Activated CD8-positive, alpha-beta memory T cell treated with anti-CD3 and anti-CD28 coated beads for 36 hours (primary cell): ENCODE measurements at regions not wholly inside any gene's neighbourhood (a gene's known extent, or its start where the extent isn't known, plus 50 kb on each side); places are given as distances from the start of the nearest gene placed in this dataset.

Experiments used
- CTCF ChIA-PET: fragments of 350-600 bp; sonication (Branson Sonifier 250); formaldehyde crosslinking; loops from one replicate; lab custom pipeline; 2021; ENCODE audit warnings: antibody characterized with exemption; lab: Charles Lee
- POLR2A ChIA-PET: fragments of 350-600 bp; sonication (Branson Sonifier 250); formaldehyde crosslinking; loops from one replicate; lab custom pipeline; 2021; ENCODE audit warnings: antibody characterized with exemption; lab: Charles Lee

DNA sequence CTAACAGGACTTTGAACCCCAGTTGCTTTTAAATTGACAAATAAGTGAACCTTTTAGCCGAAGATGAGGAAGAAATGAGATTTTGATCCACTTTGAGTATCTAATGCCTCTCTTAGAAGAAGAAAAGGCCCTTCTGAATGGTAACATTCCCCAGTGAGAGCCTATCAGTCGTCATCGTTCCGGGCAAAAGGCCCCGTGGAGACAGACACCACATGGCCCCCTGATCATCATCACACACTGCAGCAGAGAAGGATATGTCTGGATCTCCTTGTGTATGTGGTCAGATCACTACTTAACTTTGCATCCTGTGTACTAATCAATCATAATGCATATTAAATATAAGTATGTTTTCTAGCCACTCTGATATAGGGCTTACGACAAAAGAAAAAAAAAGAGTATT is 87.3 kb upstream of the SMYD2 start:
- CTCF ChIA-PET, result no interaction called here
- POLR2A ChIA-PET, result no interaction called here

DNA sequence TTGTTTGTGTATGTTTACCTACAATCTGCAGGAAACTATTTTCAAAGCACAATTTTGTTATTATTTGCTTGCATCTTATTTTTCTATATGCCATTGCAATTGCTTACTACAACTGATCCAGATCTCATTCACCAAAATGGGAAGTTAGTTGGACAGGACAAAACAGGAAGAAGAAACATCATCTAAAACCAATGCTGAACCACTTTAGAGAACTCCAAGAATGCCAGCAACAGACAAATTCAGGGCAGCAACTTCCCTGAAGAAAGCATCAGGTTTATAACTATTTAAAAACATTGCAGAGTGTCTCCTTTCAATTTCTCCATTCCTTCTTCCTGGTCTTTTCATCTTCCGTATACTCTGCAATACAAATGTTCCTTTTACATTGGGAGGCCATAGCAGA is 82.4 kb upstream of the SMYD2 start:
- ChIA-PET POLR2A (no interaction called here), CTCF (no interaction called here)

DNA sequence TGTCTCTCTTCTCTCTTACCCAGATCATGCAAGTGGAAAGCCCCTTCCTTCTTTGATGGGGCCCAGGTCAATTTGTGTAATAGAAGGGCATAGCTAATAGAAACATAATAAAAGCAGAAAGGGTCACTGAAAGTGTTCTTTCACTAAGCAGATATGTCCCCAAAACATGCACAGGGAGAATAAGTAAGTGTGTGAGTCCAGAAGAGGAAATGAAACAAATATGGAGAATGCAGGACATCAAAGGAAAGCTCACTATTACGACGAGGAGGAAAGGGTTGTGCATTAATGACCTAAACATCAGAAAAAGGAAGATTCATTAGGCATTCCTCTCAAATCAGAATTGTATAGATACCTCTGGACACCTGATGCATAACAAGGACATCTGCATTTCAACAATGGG is 81.4 kb upstream of the SMYD2 start:
- POLR2A ChIA-PET, result no interaction called here
- CTCF ChIA-PET, result no interaction called here

DNA sequence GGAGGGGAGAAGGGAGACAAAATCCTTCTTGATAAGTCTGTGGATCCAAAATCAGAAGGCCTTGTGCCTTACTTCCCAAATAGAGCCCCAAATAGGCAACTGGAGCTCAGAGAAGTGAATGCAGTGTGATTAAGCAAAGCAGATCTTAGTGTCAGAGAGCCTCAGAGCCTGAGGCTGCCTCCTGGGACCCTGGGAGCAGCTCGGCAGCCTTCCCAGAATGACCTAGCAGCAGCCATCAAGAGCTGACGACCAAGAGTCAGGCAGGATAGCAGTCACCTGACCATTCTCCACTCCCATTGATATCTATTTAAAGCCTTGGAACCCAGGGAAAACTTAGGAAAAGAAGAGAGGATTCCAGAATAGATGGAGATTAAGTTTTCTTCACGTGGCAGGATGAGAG is 78.0 kb upstream of the SMYD2 start:
- ChIA-PET POLR2A (no interaction called here), CTCF (no interaction called here)

DNA sequence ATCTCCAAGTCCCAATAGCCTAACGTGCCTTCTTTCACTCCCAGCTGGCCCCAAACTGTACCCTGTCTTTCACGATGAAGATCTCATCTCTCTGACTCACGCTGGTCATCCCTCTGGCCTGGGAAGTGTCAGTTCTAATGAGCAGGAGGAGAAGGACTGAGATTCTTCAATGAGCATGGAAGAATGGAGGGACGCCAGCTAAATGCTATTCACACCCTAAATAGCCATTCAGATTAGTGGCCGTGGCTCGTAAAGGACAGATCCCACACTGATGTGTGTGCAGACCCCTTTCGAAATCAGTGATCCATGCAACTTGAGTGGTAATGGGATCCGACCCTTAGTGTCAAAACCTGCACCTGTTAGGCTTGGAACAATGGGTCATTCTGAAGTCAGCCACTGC is 75.9 kb upstream of the SMYD2 start:
- ChIA-PET CTCF (no interaction called here), POLR2A (no interaction called here)

DNA sequence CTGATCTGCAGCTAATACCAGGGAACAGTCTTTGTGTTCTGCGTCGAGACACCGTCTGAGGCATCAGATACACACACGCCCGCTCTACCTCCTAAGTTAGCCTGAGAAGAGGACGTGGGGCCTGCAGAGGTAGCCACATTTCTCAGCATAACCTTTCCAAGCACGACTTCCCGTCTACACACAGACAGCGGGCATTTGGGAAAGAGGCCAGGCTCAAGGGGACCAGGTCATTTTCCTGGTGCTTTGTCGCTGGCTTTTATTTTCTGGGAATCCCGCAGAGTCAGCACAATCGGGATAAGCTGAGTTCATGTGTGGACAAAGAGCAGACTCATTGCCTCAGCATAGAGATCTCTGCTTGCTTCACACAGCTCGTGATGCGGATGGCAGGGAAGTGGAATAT is 72.5 kb upstream of the SMYD2 start:
- POLR2A ChIA-PET, result no interaction called here
- CTCF ChIA-PET, result interaction anchor here (1.2 kb wide), 1 partner anchor 124 kb away, joined by 3 read pairs; no protein-coding TSS in a partner anchor

DNA sequence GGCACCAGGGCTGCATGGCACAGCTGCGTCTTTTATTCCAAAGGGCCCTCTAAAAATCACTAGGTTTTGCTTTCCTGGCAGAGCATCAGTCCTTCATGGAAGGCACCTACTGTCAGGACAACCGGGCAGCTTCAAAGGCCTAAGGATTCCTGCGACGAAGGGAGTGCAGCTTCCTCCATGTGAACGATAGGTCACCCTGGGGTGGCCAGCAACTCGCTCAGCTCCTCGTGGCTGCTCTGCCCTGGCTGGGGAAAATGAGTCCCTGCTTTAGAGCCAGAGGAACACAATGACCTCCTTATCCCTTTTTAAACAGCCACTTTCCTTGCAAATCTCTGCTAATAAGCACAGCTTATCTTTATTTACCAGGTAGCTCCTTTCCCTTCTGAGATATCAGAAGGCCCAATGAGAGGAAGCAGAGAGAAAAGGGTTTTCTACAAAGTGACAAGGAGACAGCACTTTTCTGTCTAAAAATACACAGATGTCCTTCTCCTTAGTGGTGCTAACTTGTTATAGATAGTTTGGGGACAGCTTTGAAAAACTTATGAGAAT is 71.6 kb upstream of the SMYD2 start:
- POLR2A ChIA-PET, result no interaction called here
- CTCF ChIA-PET, result interaction anchor here (1.2 to 1.7 kb wide), 2 partner anchors 52 to 123 kb away, joined by 3 to 5 read pairs; no protein-coding TSS in a partner anchor

DNA sequence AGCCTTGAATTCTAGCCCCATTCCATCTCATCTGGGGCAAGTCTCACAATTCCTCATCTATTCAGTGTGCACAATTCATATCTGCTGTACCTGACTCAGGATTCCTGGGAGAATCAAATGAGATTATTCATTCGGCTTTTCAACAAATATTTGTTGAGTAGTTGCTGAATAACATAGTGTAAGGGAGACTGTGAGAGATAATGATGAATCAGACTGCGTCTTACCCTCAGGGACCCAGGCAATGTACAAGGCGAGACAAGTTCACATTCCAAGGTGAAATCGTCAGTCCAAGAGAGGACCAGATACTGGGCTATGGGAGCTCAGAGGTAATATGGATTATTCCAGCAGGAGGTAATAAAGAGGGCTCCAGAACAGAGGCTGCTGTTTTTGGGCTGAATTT is 67.8 kb upstream of the SMYD2 start:
- ChIA-PET CTCF (interaction anchor here (2.1 kb wide), 1 partner anchor 115 kb away, joined by 7 read pairs; no protein-coding TSS in a partner anchor), POLR2A (no interaction called here)

DNA sequence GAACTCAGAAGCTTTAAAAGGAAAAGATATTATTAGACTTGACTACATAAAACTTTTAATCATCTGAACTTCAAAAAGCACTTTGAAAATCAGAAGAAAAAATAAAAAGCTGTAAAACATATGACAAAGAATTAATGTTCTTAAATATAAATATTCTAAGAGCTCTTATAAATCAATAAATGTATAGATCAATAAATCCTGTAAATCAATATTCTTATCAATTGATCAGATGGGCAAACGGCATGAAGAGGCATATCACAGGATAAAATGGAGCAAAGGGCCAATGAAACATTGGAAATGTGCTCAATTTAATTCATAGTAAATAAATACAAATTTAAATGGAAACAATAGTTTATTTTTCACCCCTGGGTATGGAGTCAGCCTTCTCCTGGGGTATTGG is 66.1 kb upstream of the SMYD2 start:
- ChIA-PET POLR2A (no interaction called here), CTCF (interaction anchor here (0.8 to 2.1 kb wide), 4 partner anchors 47 to 162 kb away, joined by 3 to 7 read pairs (median 4); no protein-coding TSS in a partner anchor)

DNA sequence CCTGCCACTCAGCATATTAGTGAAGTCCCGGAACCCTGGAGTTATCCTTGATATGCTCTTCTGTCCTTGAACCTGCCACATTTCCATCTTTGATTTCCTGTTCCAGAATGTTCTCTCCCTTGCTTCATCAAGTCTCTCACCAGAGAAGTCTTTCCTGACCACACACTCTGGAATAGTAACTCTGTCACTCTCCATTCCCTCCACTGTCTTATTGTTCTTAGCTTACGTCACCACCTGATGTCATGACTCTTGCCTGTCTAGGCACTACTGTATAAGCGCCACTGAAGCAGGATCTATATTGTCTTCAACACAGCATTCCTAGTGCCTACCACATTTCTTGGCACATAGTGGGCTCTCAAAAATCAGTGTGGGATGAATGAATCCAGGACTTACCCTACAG is 65.4 kb upstream of the SMYD2 start:
- POLR2A ChIA-PET, result no interaction called here
- CTCF ChIA-PET, result no interaction called here

DNA sequence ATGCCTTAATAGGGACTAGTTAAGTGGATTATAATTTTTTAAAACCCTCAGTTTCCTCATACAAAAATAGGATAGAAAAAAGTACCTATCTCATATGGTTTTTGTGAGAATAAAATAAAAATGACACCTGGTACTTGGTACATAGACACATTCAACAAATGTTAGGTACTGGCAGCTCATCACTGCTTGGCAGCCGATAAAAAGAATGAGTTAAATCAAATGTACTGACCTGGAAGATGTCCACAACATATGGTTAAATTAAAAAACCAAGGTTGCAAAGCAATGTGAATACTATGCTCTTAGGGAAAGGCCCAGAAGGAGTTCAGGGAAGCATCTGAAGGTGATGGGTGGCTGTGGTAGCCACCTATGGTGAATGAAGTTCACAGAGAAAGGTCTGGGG is 64.9 kb upstream of the SMYD2 start:
- POLR2A ChIA-PET, result no interaction called here
- CTCF ChIA-PET, result no interaction called here

DNA sequence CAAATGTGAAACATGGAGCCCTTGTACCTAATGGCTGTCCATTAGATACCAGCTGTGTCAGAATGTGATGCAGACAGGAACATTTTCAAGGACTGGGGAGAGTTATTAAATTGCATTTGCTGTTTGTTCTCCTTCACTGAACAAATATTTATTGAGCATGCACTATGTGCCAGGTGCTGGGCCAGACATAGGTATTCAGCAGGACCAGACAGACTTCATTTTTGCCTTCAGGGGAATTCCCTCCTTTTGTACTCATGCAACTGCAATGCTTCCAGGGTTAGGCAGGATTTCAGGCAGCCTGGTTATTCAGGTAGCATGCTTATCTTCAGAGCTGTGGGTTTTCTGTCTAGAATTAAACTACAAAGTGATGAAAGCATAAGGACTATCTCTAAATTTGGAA is 64.2 kb upstream of the SMYD2 start:
- POLR2A ChIA-PET, result no interaction called here
- CTCF ChIA-PET, result no interaction called here

DNA sequence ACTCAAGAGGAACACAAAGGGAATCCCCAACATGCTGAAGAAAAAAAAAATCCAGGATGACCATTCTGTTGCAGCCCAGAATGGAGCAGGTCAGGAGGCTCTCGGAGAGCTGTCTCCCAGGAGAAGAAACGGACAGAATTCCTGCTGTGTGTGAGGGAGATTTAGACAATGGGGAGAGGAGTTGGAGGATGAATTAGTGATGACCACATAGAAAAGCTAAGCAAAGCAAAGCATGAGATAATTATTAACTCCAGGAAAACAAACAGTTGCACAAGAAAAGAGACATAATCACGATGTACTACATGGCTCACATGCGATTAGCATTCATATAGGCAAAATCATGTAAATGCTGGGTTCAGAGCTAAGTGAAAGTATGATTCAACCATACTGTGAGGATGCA is 61.1 kb upstream of the SMYD2 start:
- ChIA-PET POLR2A (interaction anchor here (0.5 kb wide), 1 partner anchor 106 kb away, joined by 3 read pairs; no protein-coding TSS in a partner anchor), CTCF (no interaction called here)

DNA sequence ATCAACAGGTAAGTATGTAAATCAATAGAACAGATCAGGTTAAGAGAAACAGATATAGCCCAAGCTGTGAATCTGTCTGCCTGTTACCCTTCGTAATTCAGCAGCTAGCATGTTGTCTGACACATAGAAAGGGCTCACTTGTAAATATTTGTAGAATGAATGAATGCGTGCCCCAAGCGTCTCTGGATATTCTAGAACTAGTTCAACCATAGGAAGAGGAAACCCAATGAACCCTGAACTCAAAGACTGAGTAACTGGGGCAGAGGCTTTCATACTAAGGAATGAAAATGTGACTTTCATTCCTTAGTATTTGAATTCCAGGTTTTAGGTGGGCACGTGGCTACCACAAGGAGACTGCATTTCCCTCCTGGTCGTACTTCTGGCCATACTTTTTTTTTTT is 60.1 kb upstream of the SMYD2 start:
- POLR2A ChIA-PET, result no interaction called here
- CTCF ChIA-PET, result no interaction called here

DNA sequence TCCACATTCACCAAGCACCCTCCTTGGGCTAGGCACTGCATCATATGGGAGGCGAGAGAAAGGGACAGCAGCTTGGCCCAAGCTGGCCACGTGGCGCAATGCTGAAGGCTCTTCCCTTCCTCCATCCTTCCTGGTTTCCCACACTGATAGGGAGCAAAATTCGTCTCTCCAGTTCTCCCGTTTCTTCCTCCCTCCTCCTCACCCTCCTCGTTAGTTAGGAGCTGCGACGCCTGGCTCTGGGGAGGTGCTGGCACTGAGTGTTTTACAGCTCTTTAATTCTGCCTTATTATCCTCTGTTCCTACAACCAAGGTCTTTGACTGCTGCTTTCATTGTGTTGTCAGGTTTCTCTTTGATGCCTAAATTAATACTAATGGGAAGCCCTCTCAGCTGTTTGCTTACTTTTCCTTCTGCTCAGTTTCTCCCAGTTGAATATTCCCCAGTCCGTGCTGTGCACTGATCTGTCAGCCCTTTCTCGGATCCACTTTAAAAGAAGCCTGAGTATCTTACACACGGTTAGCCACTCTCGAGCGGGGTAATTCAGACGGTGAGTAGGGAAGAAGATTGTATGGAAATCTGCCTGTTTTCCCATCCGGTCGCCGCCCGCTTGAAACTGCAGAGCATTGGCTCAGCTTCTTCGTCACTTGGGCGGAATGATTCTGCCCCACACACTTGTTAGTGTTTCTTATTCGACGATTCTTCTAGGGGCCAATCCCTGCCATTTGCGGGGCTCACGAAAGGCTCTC is 56.2 kb upstream of the SMYD2 start:
- POLR2A ChIA-PET, result no interaction called here
- CTCF ChIA-PET, result no interaction called here

DNA sequence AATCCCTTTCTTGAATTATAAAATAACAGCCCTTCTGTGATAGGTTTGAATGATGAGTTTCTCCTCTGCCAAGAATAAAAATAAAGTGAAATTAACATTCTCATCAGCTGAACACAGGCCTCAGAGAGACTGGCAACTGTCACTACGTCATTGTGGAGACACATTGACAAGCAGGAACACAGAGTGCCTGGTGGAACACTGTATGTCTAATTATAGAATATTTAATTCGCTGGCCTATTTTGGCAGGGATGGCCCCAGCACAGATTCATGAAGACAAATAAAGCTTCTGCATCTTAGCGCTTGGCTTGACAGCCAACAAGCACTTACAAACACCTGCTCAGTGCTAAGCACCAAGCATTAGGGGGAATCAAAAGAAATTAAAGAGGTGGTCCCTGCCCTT is 52.0 kb upstream of the SMYD2 start:
- ChIA-PET CTCF (no interaction called here), POLR2A (no interaction called here)

DNA sequence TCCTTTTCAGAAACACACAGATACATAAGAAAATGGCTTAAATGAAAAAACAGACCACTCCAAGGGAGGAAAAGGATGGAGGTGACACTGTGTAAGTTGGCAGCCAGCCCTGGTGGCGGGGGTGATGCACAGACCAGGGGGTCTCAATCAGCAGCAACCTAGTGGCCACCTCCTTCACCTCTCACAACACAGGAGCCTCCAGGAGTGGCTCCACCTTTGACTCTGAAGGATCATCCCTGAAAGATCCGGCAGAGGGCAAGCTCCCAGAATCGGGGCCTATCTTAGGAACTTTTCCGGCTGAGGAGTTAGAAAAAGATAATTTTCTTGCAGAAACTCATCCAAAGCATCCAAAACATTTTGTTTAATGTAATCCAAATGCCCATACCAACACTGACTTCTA is 51.2 kb upstream of the SMYD2 start:
- CTCF ChIA-PET, result no interaction called here
- POLR2A ChIA-PET, result no interaction called here
